Eye (tissue), 1 donor: ENCODE measurements at regions not wholly inside any gene's neighbourhood (a gene's known extent, or its start where the extent isn't known, plus 50 kb on each side); places are given as distances from the start of the nearest gene placed in this dataset.

ENCODE experiments used
- DNase-seq: peaks from one replicate; pipeline ENCODE4 v3.0.0-alpha.2; 2015

DNA sequence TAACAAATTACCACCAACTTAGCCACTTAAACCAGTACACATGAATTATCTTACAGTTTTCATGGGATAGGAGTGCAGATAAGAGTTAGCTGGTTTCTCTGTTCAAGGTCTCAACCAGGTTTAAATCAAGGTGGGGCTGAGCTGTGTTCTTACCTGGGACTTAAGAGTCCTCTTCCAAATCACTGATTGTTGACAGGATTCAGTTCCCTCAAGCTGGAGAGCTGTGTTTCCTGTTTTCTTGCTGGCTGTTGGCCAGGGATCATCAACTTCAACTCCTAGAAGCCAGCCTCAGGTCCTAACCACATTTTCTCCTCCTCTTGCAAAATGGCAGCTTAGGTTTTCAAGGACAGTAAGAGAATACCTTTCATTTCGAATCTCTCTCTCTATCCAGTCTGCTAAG is 123.8 kb upstream of the CHRM3 start:
- no peak for DNase-seq

GRCh38 chr1:239261521-239261920 is 124.8 kb upstream of the CHRM3 start:
- no peak for DNase-seq

DNA sequence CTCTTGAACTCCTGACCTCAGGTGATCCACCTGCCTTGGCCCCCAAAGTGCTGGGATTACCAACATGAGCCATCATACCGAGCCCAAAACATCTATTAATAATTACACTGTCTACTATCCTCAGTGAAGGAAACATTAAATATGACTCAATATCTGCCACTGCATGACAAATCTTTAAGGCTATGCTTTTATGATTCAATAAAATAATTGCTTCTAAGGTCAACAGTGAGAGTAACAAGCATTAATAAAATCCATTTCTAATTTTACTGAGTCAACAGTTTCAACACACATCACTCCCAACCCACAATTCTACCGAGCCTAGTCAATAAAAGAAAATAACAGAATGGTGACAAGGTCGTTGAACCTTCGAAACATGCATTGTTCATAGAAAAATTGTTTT is 125.5 kb upstream of the CHRM3 start:
- no peak for DNase-seq

GRCh38 chr1:239255628-239256160 is 130.7 kb upstream of the CHRM3 start:
- no peak for DNase-seq

DNA sequence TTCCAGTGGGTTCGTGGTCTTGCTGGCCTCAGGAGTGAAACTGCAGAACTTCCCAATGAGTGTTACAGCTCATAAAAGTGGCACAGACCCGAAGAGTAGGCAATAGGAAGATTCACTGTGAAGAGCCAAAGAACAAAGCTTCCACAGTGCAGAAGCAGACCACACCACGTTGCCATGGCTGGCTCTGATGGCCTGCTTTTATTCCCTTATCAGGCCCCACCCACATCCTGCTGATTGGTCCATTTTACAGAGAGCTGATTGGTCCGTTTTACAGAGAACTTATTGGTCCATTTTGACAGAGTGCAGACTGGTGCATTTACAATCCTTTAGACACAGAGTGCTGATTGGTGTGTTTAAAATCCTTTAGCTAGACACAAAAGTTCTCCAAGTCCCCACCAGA is 131.4 kb upstream of the CHRM3 start:
- no peak for DNase-seq

DNA sequence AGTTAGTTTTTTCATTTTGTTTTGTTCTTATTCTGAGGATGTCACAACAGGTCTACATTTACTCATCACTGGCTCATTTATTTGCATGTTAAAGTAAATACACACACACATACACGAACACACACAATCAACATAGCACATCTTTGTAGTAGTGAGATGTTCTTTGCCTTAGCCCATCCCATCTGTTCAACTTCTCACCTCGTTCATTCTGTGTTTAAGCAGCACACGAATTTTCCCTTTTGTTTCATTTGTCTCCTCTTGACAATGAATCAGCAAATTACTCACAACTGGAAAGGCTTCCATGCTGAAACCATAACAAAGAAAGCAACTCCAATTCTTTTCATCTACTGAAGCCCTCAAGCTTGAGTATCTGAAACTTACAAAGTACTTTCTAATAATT is 133.3 kb upstream of the CHRM3 start:
- no peak for DNase-seq

- DNase-seq, result no peak
Observed at GRCh38 chr1:239250353-239251035, 135.9 kb upstream of the CHRM3 start.

DNA sequence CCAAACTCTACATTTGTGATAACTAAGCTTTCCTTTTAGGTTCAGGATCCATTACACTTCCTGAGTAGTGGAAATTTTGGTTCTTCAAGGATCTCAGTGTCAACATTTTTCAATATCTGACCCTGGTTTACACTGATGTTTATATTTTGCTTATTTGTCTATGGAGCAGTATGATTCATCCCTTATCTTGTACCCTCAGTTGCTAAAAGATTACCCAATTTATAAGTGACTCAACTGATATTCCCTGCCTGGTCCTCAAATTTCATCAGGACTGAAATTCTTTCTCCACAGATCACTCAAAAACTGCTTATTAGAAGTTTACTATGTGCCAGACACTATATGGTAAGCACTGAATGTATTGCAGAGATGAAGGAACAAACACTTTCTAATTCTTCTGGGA is 139.1 kb upstream of the CHRM3 start:
- DNase-seq, result no peak

- no peak for DNase-seq
Observed at GRCh38 chr1:239244084-239244483, 142.3 kb upstream of the CHRM3 start.

DNA sequence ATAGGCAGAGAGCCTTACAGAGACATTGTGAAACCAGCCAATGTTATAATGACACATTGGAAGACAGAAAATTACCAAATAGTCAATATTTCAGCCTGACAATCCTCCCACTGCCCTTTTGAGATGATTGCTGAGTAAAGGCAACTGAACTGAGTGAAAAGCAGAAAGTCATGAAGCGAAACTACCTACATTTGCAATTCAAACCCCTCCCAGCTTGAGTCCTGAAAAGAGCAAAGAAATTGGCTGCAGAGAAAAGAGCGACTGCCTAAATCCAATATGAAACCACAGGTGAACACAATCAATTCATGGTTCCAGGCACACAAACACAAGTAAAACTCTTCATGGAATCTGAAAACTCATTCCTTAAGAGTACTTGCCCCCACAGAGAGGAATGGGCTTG is 143.4 kb upstream of the CHRM3 start:
- DNase-seq, result no peak

DNA sequence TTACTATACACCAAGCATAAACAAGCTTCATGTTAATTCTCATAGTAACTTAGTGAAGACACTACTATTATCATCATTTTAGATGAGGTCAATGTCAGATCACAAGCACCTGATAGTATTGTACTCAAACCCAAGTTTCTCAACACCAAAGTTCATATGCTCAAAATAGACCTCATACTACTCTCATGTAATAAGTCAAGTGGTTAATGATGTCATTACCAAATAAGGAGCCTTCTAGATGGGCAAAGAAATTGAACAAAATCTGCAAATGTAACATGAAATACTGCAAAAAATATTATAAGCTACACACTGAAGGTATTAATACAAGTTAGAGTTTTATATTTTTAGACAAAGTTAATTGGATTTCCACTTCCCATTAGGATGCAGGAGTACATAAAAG is 144.0 kb upstream of the CHRM3 start:
- DNase-seq, result no peak

- DNase-seq, result no peak
Observed at GRCh38 chr1:239240736-239241135, 145.6 kb upstream of the CHRM3 start.

DNA sequence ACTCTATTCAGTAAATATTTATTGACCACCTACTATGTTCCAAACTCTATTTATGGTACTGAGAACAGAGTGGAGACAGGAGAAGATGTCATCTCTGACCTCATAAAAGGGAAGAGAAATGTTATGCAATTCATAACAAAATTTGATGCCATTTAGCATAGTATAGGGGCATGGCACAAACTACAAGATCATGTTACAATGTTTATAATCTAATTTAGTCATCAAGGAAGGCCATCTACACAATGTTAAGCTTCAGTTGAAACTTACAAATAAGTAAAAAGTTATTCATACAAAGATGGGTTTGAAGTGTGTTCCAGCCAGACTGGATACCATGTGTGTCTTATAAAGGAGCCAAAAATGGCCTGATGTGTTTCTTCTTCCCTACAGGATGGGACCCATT is 146.8 kb upstream of the CHRM3 start:
- DNase-seq, result no peak

- DNase-seq, result no peak
Observed at GRCh38 chr1:239237912-239238311, 148.5 kb upstream of the CHRM3 start.

DNA sequence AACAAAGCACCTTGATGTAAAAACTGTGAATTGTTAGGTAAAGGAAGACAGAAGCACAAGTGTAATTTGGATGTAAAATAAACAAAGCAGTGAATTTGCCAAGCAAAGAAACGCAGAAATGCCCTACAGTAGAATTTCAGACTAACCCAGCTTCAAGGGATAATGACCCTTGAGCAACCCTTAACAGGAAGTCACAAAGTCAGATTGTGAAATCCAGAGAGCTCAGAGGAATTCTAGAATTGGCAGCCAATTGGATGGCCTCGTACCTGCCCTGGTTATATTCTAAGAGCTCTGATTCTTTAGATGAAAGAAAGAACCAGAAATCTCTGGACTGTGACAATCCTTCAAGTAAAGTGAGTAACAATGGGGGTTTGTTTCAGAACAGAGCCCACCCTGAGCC is 152.7 kb upstream of the CHRM3 start:
- DNase-seq, result no peak

- DNase-seq, result no peak
Observed at GRCh38 chr1:239232921-239233320, 153.4 kb upstream of the CHRM3 start.

GRCh38 chr1:239228451-239228850 is 157.9 kb upstream of the CHRM3 start:
- no peak for DNase-seq

DNA sequence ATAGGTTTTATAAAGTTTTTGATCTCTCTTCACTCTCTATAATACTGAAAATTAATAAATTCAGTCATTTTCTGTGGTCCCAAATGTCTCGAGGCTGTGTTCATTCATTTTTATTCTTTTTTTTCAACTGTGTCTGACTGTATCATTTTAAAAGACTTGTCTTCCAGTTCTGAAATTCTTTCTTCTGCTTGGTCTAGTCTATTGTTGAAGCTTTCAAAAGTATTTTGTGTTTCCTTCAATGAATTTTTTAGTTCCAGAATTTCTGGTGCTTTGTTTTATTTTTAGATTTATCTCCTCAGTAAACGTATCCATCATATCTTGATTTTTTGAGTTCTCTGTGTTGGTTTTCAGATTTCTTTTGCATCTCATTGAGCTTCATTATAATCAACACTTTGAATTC is 161.0 kb upstream of the CHRM3 start:
- DNase-seq, result no peak

DNA sequence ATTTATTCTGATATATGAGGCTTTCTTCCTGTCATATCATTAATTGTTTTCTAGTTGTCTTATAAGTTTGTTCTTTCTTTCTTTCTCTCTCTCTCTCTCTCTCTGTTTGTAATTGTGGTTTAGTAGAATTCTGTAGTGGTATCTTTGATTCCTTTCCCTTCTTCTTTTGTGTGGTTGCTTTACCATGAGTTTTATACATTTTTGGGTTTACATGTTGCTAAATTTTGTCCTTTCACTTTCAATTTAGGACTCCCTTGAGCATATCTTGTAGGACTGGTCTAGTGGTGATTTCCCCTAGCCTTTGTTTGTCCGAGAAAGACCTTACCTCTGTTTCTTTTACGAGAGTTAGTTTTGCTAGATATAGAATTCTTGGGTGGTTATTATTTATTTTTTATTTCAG is 162.3 kb upstream of the CHRM3 start:
- DNase-seq, result no peak

GRCh38 chr1:239222999-239223398 is 163.4 kb upstream of the CHRM3 start:
- no peak for DNase-seq

DNA sequence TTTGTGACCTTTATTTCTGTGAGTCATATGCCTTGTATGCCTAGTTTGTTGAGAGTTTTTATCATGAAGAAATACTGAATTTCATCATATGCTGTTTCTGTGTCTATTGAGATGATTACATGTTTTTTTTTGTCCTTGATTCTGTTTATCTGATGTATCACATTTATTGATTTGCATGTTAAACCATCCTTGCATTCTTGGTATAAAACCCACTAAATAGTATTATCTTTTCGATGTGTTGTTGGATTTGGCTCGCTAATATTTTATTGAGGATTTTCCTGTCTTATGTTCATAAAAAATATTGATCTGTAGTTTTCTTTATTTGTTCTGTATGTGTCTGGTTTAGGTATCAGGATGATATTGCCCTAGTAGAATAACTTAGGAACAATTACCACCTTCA is 164.7 kb upstream of the CHRM3 start:
- no peak for DNase-seq

GRCh38 chr1:239219679-239220078 is 166.7 kb upstream of the CHRM3 start:
- DNase-seq, result no peak

GRCh38 chr1:239218301-239218700 is 168.1 kb upstream of the CHRM3 start:
- no peak for DNase-seq

- no peak for DNase-seq
Observed at GRCh38 chr1:239212811-239213220, 173.6 kb upstream of the CHRM3 start.

- DNase-seq, result no peak
Observed at GRCh38 chr1:239209591-239209990, 176.8 kb upstream of the CHRM3 start.
